DMS153 treated with DMSO at 0.1 percent for 48 hours (cell line): ENCODE measurements at regions not wholly inside any gene's neighbourhood (a gene's known extent, or its start where the extent isn't known, plus 50 kb on each side); places are given as distances from the start of the nearest gene placed in this dataset.
"Not testable (repeated sequence)": the region's sequence is repeated elsewhere in the genome, so short reads cannot be mapped to it uniquely, and the experiment has no call there.

Experiments used
- DNase-seq: peaks from one replicate; lab custom pipeline; 2025; ENCODE audit not compliant: unreplicated experiment; lab: John Stamatoyannopoulos, UW

- no peak for DNase-seq
These were observed 1116.7 kb downstream of the REEP3 start for GRCh38 chr10:64637939-64638338.

- DNase-seq: no peak
These were observed 1127.7 kb downstream of the REEP3 start for GRCh38 chr10:64648915-64649314.

- DNase-seq: no peak
These were observed 1137.3 kb downstream of the REEP3 start for GRCh38 chr10:64658528-64658927.

GRCh38 chr10:64659311-64659710 lies 1138.1 kb downstream of the REEP3 start:
- DNase-seq: no peak

- no peak for DNase-seq
These were observed 1160.8 kb downstream of the REEP3 start for GRCh38 chr10:64682043-64682442.

- no peak for DNase-seq
These were observed 1169.0 kb downstream of the REEP3 start for GRCh38 chr10:64690194-64690593.

- DNase-seq: no peak
These were observed 1178.0 kb downstream of the REEP3 start for GRCh38 chr10:64699244-64699643.

GRCh38 chr10:64702086-64702485 lies 1180.9 kb downstream of the REEP3 start:
- DNase-seq: not testable (repeated sequence)

GRCh38 chr10:64708884-64709681 lies 1187.9 kb downstream of the REEP3 start:
- no peak for DNase-seq

- DNase-seq: no peak
These were observed 1205.3 kb downstream of the REEP3 start for GRCh38 chr10:64726466-64726865.

GRCh38 chr10:64731016-64731415 lies 1209.8 kb downstream of the REEP3 start:
- no peak for DNase-seq

- DNase-seq: no peak
These were observed 1211.3 kb downstream of the REEP3 start for GRCh38 chr10:64732372-64732957.

- DNase-seq: peak; percentile 4
These were observed 1212.8 kb downstream of the REEP3 start for GRCh38 chr10:64733980-64734379.

- no peak for DNase-seq
These were observed 1217.3 kb downstream of the REEP3 start for GRCh38 chr10:64738462-64738861.

GRCh38 chr10:64745565-64745964 lies 1224.4 kb downstream of the REEP3 start:
- no peak for DNase-seq

GRCh38 chr10:64750672-64751071 lies 1229.5 kb downstream of the REEP3 start:
- DNase-seq: no peak

- no peak for DNase-seq
These were observed 1232.3 kb downstream of the REEP3 start for GRCh38 chr10:64753516-64753915.

GRCh38 chr10:64760371-64760770 lies 1239.2 kb downstream of the REEP3 start:
- no peak for DNase-seq

GRCh38 chr10:64762861-64763260 lies 1241.7 kb downstream of the REEP3 start:
- DNase-seq: no peak

GRCh38 chr10:64765498-64765897 lies 1244.3 kb downstream of the REEP3 start:
- no peak for DNase-seq

GRCh38 chr10:64771253-64772050 lies 1250.3 kb downstream of the REEP3 start:
- DNase-seq: no peak

GRCh38 chr10:64773357-64773756 lies 1252.2 kb downstream of the REEP3 start:
- no peak for DNase-seq
